ENCODE measurements at regions not wholly inside any gene's neighbourhood (a gene's known extent, or its start where the extent isn't known, plus 50 kb on each side); places are given as distances from the start of the nearest gene placed in this dataset.

DNA sequence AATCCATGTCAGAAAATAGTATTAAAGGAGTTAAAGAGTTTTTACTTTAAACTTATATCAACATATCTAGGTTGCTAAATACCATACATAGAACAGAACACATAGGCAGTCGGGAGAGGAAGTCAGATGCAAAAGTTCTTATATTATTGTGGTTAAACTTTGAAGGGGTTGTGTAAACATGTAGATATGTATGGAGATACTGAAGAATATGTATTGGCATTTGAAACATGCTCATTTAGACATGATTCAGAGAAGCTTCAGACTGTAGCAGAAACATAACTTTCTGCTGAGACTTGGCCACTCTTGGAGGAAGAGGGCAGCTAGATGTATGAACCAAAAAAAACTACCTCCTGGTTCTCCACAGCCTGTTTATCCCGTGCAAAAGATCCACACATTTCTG is 103.5 kb upstream of the FERD3L start:
- TF ChIP-seq POLR2A (IDR thresholded peaks at IDR 0.05) = no peak
- TF ChIP-seq CTCF (IDR thresholded peaks at IDR 0.05) = no peak
